GM18907 (cell line): ENCODE measurements at regions not wholly inside any gene's neighbourhood (a gene's known extent, or its start where the extent isn't known, plus 50 kb on each side); places are given as distances from the start of the nearest gene placed in this dataset.

ENCODE experiments used
- ATAC-seq: cut with Tn5 transposase; IDR thresholded peaks from one replicate; pipeline ENCODE4 v1.9.1; 2021; ENCODE audit warnings: mild to moderate bottlenecking, moderate library complexity; ENCODE audit not compliant: unreplicated experiment

- no peak for ATAC-seq
These were observed 299.7 kb upstream of the PRMT6 start for GRCh38 chr1:106756752-106757151.

GRCh38 chr1:106768077-106768476 lies 288.4 kb upstream of the PRMT6 start:
- ATAC-seq, result no peak

- no peak for ATAC-seq
These were observed 288.0 kb upstream of the PRMT6 start for GRCh38 chr1:106768501-106768900.

- ATAC-seq, result no peak
These were observed 283.3 kb upstream of the PRMT6 start for GRCh38 chr1:106773206-106773605.

- ATAC-seq, result no peak
These were observed 276.4 kb upstream of the PRMT6 start for GRCh38 chr1:106780066-106780465.

- no peak for ATAC-seq
These were observed 275.5 kb upstream of the PRMT6 start for GRCh38 chr1:106780806-106781569.

GRCh38 chr1:106785176-106785575 lies 271.3 kb upstream of the PRMT6 start:
- no peak for ATAC-seq

GRCh38 chr1:106787520-106787919 lies 269.0 kb upstream of the PRMT6 start:
- no peak for ATAC-seq

GRCh38 chr1:106789686-106790085 lies 266.8 kb upstream of the PRMT6 start:
- no peak for ATAC-seq

- no peak for ATAC-seq
These were observed 265.4 kb upstream of the PRMT6 start for GRCh38 chr1:106791041-106791440.

- ATAC-seq, result no peak
These were observed 262.8 kb upstream of the PRMT6 start for GRCh38 chr1:106793651-106794050.

GRCh38 chr1:106798991-106799390 lies 257.5 kb upstream of the PRMT6 start:
- no peak for ATAC-seq

- ATAC-seq, result no peak
These were observed 254.3 kb upstream of the PRMT6 start for GRCh38 chr1:106802181-106802580.

- ATAC-seq, result no peak
These were observed 242.1 kb upstream of the PRMT6 start for GRCh38 chr1:106814418-106814817.

- ATAC-seq, result no peak
These were observed 238.9 kb upstream of the PRMT6 start for GRCh38 chr1:106817575-106817974.

- no peak for ATAC-seq
These were observed 225.0 kb upstream of the PRMT6 start for GRCh38 chr1:106831511-106831910.

GRCh38 chr1:106836708-106837107 lies 219.8 kb upstream of the PRMT6 start:
- peak; percentile 99 for ATAC-seq

GRCh38 chr1:106843518-106843917 lies 213.0 kb upstream of the PRMT6 start:
- ATAC-seq, result no peak

GRCh38 chr1:106846656-106847055 lies 209.8 kb upstream of the PRMT6 start:
- peak; percentile 99 for ATAC-seq

- ATAC-seq, result no peak
These were observed 195.4 kb upstream of the PRMT6 start for GRCh38 chr1:106861110-106861509.

- no peak for ATAC-seq
These were observed 187.6 kb upstream of the PRMT6 start for GRCh38 chr1:106868828-106869227.

GRCh38 chr1:106875622-106876021 lies 180.9 kb upstream of the PRMT6 start:
- peak; percentile 68 for ATAC-seq

GRCh38 chr1:106876384-106876783 lies 180.1 kb upstream of the PRMT6 start:
- peak; percentile 75 for ATAC-seq
